SW 1271 (cell line): ENCODE measurements at regions not wholly inside any gene's neighbourhood (a gene's known extent, or its start where the extent isn't known, plus 50 kb on each side); places are given as distances from the start of the nearest gene placed in this dataset.

Source experiments
- DNase-seq, 2 experiments: peaks; one replicate each; lab custom pipeline; 2025; lab: John Stamatoyannopoulos, UW

- DNase-seq, result no peak
Observed at GRCh38 chr12:91922139-91922538, 223.5 kb downstream of the BTG1 start.

- DNase-seq, result no peak
Observed at GRCh38 chr12:91921555-91921954, 224.1 kb downstream of the BTG1 start.

GRCh38 chr12:91920741-91921140 lies 224.9 kb downstream of the BTG1 start:
- no peak for DNase-seq

- DNase-seq, result no peak
Observed at GRCh38 chr12:91920276-91920675, 225.4 kb downstream of the BTG1 start.

GRCh38 chr12:91918431-91918830 lies 227.2 kb downstream of the BTG1 start:
- DNase-seq, result no peak

GRCh38 chr12:91914701-91915100 lies 230.9 kb downstream of the BTG1 start:
- no peak for DNase-seq

GRCh38 chr12:91913651-91914050 lies 232.0 kb downstream of the BTG1 start:
- DNase-seq, result no peak

- no peak for DNase-seq
Observed at GRCh38 chr12:91913124-91913523, 232.5 kb downstream of the BTG1 start.

- no peak for DNase-seq
Observed at GRCh38 chr12:91912178-91912577, 233.5 kb downstream of the BTG1 start.

GRCh38 chr12:91910871-91911388 lies 234.7 kb downstream of the BTG1 start:
- no peak for DNase-seq

- DNase-seq, result no peak
Observed at GRCh38 chr12:91902860-91903683, 242.6 kb downstream of the BTG1 start.

- no peak for DNase-seq
Observed at GRCh38 chr12:91901381-91902074, 244.1 kb downstream of the BTG1 start.

GRCh38 chr12:91900971-91901370 lies 244.7 kb downstream of the BTG1 start:
- DNase-seq, result no peak

- no peak for DNase-seq
Observed at GRCh38 chr12:91899056-91899455, 246.6 kb downstream of the BTG1 start.

GRCh38 chr12:91897025-91897515 lies 248.6 kb downstream of the BTG1 start:
- DNase-seq, result no peak

- no peak for DNase-seq
Observed at GRCh38 chr12:91896286-91897024, 249.2 kb downstream of the BTG1 start.

- DNase-seq, result no peak
Observed at GRCh38 chr12:91894911-91895310, 250.7 kb downstream of the BTG1 start.

GRCh38 chr12:91893476-91893875 lies 252.2 kb downstream of the BTG1 start:
- DNase-seq, result no peak

- DNase-seq, result no peak
Observed at GRCh38 chr12:91892081-91892855, 253.4 kb downstream of the BTG1 start.

- no peak for DNase-seq
Observed at GRCh38 chr12:91890742-91891141, 254.9 kb downstream of the BTG1 start.

- DNase-seq, result no peak
Observed at GRCh38 chr12:91889910-91890309, 255.7 kb downstream of the BTG1 start.

GRCh38 chr12:91889059-91889458 lies 256.6 kb downstream of the BTG1 start:
- no peak for DNase-seq
